ENCODE measurements at regions not wholly inside any gene's neighbourhood (a gene's known extent, or its start where the extent isn't known, plus 50 kb on each side); places are given as distances from the start of the nearest gene placed in this dataset.

DNA sequence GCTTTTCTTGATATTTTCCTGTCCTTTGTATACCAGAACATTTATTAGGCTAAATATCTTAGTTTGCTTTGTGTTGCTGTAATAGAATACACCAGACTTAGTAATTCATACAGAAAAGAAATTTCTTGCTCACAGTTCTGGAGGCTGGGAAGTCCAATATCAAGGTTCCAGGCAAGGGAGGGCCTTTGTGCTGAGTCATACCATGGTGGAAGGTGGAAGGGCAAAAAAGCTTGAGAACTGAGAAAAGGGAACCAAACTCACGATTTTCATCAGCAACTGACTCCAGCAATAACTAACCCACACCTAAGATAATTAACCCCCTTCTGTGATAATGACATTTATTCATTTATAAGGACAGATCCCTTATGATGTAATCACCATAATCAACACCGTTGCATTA is 496.9 kb upstream of the SUCLG2 start:
- Histone ChIP-seq H3F3A (ENCODE audit: control insufficient read depth, insufficient read depth) (no peaks in the 10 kb centered on the region), H3K4me2 (ENCODE audit: low read length) (no peak overlapping the region), H4K20me1 (ENCODE audit: control insufficient read depth, insufficient read depth, low read depth, low read length) (no peaks in the 10 kb centered on the region), H3K4me1 (ENCODE audit: control insufficient read depth, low read length) (no peaks in the 10 kb centered on the region), H3K4me3 (ENCODE audit: low read length) (no peak overlapping the region), H3K27me3 (ENCODE audit: control insufficient read depth, low read length) (no peaks in the 10 kb centered on the region), H3K36me3 (ENCODE audit: control insufficient read depth, low read length) (no peaks in the 10 kb centered on the region), H3K9me2 (replicated peaks; ENCODE audit: control insufficient read depth, low read length) (no peaks in the 10 kb centered on the region), H3K79me2 (ENCODE audit: control insufficient read depth, low read length) (no peaks in the 10 kb centered on the region), H3K27ac (ENCODE audit: low read depth, low read length) (no peak overlapping the region), H3K9me3 (ENCODE audit: control insufficient read depth, insufficient read depth, low read length) (no peaks in the 10 kb centered on the region)
- TF ChIP-seq, protein P1, sequence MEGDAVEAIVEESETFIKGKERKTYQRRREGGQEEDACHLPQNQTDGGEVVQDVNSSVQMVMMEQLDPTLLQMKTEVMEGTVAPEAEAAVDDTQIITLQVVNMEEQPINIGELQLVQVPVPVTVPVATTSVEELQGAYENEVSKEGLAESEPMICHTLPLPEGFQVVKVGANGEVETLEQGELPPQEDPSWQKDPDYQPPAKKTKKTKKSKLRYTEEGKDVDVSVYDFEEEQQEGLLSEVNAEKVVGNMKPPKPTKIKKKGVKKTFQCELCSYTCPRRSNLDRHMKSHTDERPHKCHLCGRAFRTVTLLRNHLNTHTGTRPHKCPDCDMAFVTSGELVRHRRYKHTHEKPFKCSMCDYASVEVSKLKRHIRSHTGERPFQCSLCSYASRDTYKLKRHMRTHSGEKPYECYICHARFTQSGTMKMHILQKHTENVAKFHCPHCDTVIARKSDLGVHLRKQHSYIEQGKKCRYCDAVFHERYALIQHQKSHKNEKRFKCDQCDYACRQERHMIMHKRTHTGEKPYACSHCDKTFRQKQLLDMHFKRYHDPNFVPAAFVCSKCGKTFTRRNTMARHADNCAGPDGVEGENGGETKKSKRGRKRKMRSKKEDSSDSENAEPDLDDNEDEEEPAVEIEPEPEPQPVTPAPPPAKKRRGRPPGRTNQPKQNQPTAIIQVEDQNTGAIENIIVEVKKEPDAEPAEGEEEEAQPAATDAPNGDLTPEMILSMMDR (IDR thresholded peaks at IDR 0.05; ENCODE audit: low read depth, low read length, poor library complexity, severe bottlenecking): no peak
- no peak for TF ChIP-seq EZH2phosphoT487 (IDR thresholded peaks at IDR 0.05; ENCODE audit: borderline replicate concordance, low read length)

DNA sequence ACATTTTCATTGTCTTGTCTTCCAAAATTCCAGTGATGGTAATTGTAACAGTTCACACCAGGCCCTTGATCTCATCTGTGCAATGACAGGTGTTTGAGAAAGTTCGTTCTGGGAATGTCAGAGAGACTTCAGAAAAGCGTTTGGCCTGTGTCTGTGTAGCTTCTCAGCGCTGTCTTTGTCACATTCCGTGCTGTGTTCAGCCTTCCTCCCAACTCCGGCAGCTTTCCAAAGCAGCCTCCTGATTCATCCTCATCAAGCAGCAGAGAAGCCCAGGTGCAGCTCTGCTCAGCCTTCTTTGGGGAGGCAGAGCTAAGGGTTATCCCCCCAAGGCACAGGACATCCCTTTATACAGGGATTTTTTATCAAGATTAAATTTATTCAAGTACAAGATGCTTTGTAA is 494.0 kb upstream of the SUCLG2 start:
- H3K27ac ChIP-seq (ENCODE audit: low read depth, low read length): no peak overlapping the region
- H3K4me2 ChIP-seq (ENCODE audit: low read length): no peak overlapping the region
- H3K4me3 ChIP-seq (ENCODE audit: low read length): no peak overlapping the region
- no peaks in the 10 kb centered on the region for H3K36me3 ChIP-seq (ENCODE audit: control insufficient read depth, low read length)
- H3K79me2 ChIP-seq (ENCODE audit: control insufficient read depth, low read length): no peaks in the 10 kb centered on the region
- H3K9me3 ChIP-seq (ENCODE audit: control insufficient read depth, insufficient read depth, low read length): no peaks in the 10 kb centered on the region
- H3K27me3 ChIP-seq (ENCODE audit: control insufficient read depth, low read length): no peaks in the 10 kb centered on the region
- no peaks in the 10 kb centered on the region for H3F3A ChIP-seq (ENCODE audit: control insufficient read depth, insufficient read depth)
- H3K9me2 ChIP-seq (replicated peaks; ENCODE audit: control insufficient read depth, low read length): no peaks in the 10 kb centered on the region
- no peaks in the 10 kb centered on the region for H4K20me1 ChIP-seq (ENCODE audit: control insufficient read depth, insufficient read depth, low read depth, low read length)
- no peaks in the 10 kb centered on the region for H3K4me1 ChIP-seq (ENCODE audit: control insufficient read depth, low read length)
- TF ChIP-seq, protein P1 (IDR thresholded peaks at IDR 0.05; ENCODE audit: low read depth, low read length, poor library complexity, severe bottlenecking): no peak
- no peak for TF ChIP-seq EZH2phosphoT487 (IDR thresholded peaks at IDR 0.05; ENCODE audit: borderline replicate concordance, low read length)

DNA sequence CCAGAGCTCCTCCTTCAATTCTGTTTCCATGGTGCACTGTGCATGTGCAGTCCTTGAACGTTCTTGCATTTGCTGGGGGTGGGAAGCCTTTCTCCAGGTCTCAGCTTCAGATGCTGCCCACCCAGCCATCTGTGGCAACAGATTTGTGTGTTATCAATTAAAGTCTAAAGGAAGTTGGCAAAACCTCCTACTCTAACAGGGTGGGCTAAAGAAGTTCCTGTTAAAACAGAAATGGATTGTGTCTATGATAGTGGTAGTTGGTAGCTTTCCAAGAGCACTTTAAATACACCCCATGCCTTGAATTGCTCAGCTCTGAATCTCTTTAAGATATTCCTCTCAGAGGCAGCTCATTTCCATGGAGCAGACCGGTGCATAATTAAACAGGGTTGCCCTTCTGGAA is 488.0 kb upstream of the SUCLG2 start:
- Histone ChIP-seq H3K79me2 (ENCODE audit: control insufficient read depth, low read length) (no peaks in the 10 kb centered on the region), H3F3A (ENCODE audit: control insufficient read depth, insufficient read depth) (no peaks in the 10 kb centered on the region), H3K4me3 (ENCODE audit: low read length) (no peak overlapping the region), H3K9me2 (replicated peaks; ENCODE audit: control insufficient read depth, low read length) (no peaks in the 10 kb centered on the region), H4K20me1 (ENCODE audit: control insufficient read depth, insufficient read depth, low read depth, low read length) (no peaks in the 10 kb centered on the region), H3K36me3 (ENCODE audit: control insufficient read depth, low read length) (no peaks in the 10 kb centered on the region), H3K9me3 (ENCODE audit: control insufficient read depth, insufficient read depth, low read length) (no peaks in the 10 kb centered on the region), H3K4me1 (ENCODE audit: control insufficient read depth, low read length) (no peaks in the 10 kb centered on the region), H3K27ac (ENCODE audit: low read depth, low read length) (no peak overlapping the region), H3K27me3 (ENCODE audit: control insufficient read depth, low read length) (no peaks in the 10 kb centered on the region), H3K4me2 (ENCODE audit: low read length) (no peak overlapping the region)
- TF ChIP-seq, protein P1 (IDR thresholded peaks at IDR 0.05; ENCODE audit: low read depth, low read length, poor library complexity, severe bottlenecking): no peak
- no peak for TF ChIP-seq EZH2phosphoT487 (IDR thresholded peaks at IDR 0.05; ENCODE audit: borderline replicate concordance, low read length)

DNA sequence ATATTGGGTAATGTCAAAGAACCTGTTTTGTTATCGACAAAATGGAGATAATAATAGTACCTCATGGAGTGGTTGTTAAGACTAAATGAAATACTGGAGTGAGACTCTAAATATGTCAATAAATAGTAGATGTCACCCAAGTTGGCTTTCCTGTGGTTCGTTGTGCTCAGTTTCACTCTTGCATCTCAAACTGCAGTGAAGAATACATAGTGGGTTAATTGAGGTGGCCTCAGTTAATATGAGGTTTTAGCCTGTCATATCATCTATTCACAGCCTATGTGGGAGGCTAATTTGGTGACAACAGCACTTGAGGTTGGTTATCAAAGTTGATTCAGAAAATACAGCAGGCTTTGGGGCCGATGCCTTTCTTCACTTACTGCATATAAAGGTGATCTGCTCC is 485.5 kb upstream of the SUCLG2 start:
- no peaks in the 10 kb centered on the region for H3K36me3 ChIP-seq (ENCODE audit: control insufficient read depth, low read length)
- H3K79me2 ChIP-seq (ENCODE audit: control insufficient read depth, low read length): no peaks in the 10 kb centered on the region
- TF ChIP-seq, protein P1 (IDR thresholded peaks at IDR 0.05; ENCODE audit: low read depth, low read length, poor library complexity, severe bottlenecking): no peak
- no peak for TF ChIP-seq EZH2phosphoT487 (IDR thresholded peaks at IDR 0.05; ENCODE audit: borderline replicate concordance, low read length)
- H3K9me3 ChIP-seq (ENCODE audit: control insufficient read depth, insufficient read depth, low read length): no peaks in the 10 kb centered on the region
- no peak overlapping the region for H3K27ac ChIP-seq (ENCODE audit: low read depth, low read length)
- H3K4me2 ChIP-seq (ENCODE audit: low read length): no peak overlapping the region
- H3K9me2 ChIP-seq (replicated peaks; ENCODE audit: control insufficient read depth, low read length): no peaks in the 10 kb centered on the region
- H4K20me1 ChIP-seq (ENCODE audit: control insufficient read depth, insufficient read depth, low read depth, low read length): no peaks in the 10 kb centered on the region
- H3K4me3 ChIP-seq (ENCODE audit: low read length): no peak overlapping the region
- no peaks in the 10 kb centered on the region for H3K4me1 ChIP-seq (ENCODE audit: control insufficient read depth, low read length)
- H3K27me3 ChIP-seq (ENCODE audit: control insufficient read depth, low read length): no peaks in the 10 kb centered on the region
- no peaks in the 10 kb centered on the region for H3F3A ChIP-seq (ENCODE audit: control insufficient read depth, insufficient read depth)
